ENCODE measurements at regions not wholly inside any gene's neighbourhood (a gene's known extent, or its start where the extent isn't known, plus 50 kb on each side); places are given as distances from the start of the nearest gene placed in this dataset.

DNA sequence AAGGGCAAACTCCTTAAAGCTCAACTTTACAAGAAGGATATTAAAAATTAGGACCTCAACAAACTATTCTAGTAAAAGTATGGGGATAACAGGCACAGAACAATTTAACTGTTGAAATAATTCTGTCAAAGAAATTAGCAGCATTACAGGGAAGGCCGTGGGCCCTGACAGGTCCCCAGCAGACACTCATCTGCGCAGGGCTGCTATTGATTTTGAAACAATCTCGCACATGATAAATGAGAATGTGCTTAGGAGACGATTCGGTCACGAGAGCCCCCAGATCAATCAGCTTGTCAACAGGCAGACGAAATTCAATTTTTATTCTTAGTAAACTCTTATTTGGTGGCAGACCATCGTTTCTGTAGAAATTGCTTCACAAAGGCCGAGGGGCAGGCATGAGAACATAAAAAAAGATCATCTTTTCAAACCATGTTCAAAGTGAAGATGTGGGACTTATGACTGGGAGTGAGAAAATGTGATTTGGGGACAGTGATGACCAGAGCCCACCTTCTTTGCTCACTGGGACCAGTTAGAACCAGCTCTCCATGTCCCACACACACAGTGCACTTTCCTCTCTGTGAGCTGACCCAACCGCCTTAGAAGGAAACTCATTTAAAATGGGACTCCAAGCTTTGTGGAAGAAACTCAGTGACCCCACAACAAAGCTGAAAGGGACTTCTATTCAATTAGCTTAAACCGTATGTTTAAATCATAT lies 654.5 kb downstream of the TOX3 start:
- DNase-seq, result no peak

DNA sequence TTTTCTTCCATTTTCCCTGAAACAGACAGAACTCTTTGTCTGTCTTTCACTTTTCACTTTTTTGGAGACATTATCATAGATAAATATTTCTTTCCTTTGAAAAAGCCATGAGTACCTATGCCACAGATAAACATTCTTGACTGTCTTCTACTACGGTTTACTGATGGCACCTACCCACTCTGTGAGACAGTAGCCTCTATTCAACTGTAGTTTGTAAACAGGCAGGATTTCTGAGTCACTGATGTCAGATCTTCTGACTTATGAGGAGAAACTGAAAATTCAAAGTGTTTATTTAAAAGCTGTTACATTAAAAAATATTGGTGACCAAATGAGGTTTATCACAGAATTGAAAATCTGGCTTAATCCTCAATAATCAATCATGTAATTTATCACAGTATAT lies 658.4 kb downstream of the TOX3 start:
- DNase-seq, result no peak

DNA sequence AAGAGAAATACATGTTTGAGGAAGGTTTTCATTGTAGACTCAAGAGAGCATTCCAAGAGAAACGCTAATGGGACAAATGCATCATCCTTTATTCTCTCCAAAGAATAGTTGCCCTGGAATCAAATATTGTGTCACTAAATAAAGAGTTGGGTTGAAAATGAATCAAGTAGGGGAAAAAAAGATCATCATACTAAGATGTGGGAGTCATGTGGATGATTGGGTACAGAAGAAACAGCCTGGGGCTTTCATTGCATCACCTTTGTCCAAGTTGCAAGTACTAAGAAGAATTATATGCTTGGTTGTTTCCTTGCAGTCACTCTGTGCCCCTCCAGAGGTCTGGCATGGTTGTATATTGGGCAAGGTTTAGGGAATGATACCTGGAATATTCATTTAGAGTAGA lies 658.9 kb downstream of the TOX3 start:
- no peak for DNase-seq

DNA sequence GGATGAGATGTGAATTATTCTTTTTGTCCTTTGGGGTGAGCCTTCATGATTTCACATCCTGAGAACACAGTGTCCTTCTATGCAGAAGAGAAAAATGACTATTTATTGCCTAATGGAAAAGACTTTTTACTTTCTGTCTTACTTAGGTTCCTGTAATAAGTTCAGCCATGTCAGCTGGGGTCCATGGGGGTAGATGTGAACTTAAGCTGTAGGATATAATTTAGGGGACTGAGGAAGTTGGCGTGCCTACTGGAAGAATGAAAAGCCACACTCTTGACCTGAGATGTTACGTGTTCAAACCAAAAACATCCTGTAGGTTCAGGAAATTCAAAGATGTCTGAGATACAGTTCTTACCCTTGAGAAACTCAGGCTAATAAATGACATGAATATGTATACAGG lies 660.5 kb downstream of the TOX3 start:
- DNase-seq, result no peak

DNA sequence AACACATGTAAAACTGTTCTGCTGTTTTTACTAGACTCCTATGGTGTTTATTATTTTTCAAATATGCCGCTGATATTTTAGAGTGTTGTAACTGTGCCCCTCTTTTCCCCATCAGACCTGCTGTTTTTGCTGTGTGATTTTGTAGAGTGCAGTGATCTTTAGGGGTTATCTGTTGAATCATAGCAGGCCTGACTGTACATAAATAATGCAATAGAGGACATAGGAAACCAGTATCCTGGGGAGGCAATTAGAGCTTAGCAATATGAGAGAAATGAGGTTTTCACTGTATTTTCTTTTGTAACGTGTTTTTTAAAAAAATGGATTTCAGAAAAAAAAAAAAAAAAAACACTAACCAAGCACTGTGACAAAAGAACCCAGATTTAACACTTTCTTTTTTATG lies 662.2 kb downstream of the TOX3 start:
- no peak for DNase-seq

DNA sequence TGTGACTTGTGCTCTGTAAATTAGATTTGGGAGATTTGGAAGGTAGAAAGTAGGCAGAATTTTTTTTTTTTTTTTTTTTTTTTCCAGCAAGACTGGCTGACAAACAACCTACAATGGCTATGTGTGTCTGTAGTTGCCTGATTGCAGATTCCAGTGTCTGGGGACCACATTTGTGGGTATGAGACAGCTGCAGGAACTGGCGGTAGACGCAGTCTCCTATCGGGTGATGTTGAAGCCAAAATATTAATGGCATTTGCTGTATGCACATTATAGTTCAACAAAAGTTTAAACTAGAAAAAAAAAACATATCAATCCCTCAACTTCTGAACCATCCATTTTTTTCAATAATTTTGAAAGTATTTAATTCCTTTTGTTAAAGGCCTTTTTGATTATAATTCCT lies 665.2 kb downstream of the TOX3 start:
- no peak for DNase-seq

DNA sequence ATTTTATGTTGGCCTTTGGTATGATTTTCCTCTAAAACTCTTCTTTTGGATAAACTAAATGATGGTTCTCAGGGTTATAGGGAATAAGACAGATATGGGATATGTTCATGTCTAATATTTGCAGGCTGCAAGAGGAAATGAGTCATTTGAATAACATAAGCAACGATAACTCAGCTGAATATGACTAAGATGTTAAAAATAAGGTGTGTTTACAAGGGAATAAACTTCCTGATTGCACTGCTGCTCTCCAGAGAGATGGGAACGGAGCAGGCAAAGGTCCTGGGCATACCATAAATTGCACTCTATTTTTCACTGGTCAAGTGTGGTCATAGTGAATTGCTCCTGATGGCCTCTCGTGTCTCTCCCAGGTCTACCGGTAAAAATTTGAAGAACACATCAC lies 666.2 kb downstream of the TOX3 start:
- DNase-seq, result no peak

DNA sequence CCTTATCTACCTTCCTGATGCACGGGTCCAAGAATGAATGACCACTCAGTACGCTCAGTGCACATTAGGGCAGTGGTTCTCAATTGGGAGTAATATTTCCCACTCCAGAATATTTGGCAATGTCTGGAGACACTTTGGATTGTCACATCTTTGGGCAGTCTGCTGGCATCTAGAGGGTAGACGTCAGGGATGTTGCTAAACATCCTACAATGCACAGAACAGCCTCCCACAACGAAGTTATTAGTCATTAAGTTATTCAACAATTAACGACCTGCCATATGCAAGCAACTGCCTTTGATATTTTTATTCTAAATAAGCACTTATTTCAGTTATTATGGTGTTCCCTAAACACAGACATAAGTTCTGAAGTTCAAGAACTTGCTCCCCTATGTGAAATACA lies 669.3 kb downstream of the TOX3 start:
- no peak for DNase-seq

DNA sequence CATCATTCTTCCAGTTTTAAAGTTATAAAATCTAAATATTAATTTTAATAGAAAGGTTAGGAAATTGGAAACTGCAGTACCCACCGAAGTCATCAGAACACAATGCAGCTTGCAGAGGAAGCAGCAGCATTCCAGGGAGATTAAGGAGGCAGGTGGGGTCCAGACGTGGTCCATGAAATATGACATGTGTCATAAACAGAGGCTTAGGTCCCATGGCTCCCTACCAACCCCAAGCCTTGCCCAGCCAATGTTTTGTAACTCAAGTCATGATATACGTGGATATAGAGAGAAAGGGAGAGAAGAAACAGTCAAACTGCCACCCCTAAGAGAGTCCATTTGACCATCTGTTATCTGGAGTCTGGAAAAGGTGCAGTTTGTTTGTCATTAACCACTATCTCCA lies 670.0 kb downstream of the TOX3 start:
- no peak for DNase-seq

DNA sequence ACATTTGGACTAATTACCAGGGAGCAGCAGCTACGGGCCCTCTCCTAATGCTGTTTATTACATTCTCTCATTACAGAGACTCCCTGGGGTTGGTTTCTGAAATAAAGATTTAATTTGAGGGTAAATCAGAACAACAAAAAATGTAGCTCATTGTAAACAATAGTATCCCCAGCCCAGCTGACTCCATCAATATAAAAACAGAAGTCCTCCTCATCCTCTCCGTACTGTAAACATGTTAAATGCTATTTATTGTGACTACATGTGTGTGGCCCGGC lies 670.4 kb downstream of the TOX3 start:
- DNase-seq, result no peak

DNA sequence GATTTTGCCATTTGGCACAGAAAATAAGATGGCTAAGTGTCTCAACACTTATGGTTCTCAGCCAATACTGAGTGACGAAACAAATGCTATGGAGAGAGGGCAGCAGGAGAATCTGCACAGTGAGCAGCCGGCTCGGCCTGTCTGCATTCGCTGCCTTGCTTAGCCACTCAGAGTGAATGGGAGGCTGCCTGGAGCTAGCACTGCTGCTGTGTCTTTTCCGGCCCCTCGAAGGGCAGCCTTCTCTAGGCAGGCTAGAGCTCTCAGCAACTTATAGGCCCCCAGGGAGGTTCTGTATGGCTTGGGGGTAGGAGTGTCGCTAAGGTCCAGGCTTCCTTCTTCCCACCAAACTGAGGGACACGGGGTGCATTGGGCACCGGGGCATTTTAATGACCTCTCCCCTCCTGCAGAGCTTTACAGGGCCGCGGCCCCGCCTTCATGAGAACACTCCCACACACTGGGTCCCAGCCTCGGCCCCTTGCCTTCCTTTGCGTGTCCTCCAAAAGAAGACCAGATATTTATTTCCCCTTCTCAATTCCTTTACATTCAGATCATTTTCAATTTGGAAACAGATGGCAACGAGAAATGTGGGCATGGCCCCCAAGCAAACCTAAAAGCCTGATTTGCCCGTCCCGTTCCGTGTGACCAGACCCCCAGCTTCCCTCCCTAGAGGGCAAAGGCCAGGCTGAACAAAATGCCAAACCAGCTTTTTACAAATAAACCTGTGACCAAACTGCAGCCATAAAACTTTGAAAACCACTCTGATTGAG lies 670.9 kb downstream of the TOX3 start:
- DNase-seq, result no peak

DNA sequence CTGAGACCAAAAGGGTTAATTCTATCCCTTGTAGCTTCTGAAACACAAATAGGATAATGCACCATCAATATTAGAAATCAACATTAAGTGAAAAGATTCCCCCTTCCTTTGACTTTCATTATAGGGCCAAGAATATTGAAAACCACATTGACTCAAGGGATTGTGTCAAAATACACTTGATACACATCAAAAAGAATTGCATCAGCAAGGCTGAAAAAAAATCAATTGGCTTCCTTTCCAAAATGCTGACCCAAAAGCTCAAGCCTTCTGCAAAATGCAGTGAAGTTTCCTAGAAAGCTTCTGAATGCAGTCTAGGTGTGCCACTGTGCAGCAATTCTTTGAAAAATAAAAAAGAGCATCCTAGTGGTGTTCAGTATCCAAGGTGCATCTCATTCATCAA lies 674.4 kb downstream of the TOX3 start:
- DNase-seq, result no peak

DNA sequence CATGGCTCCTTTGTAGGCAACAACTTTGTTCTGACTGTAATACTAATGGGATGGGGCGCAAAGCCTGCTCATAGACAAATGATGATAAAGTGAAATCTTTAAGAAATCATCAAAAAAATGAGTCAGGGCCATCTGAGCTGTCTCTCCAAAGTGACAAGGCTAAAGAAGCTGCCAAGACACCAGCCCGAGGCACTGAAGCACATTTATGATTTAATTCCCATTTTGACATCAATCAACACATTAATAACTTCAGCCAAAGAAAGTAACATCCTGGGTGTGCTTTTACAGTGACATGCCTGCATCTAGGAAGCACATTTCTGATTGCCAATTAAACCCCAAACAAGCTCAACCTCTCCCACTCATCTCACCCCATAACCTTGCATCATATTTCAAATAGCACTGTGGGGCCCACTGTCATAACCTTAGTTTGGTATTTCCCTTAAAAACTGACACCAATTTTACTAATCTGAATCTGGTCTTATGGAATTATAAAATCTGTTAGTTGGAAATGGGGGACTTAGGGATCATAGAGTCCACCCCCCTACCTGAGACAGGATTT lies 676.6 kb downstream of the TOX3 start:
- DNase-seq, result no peak

DNA sequence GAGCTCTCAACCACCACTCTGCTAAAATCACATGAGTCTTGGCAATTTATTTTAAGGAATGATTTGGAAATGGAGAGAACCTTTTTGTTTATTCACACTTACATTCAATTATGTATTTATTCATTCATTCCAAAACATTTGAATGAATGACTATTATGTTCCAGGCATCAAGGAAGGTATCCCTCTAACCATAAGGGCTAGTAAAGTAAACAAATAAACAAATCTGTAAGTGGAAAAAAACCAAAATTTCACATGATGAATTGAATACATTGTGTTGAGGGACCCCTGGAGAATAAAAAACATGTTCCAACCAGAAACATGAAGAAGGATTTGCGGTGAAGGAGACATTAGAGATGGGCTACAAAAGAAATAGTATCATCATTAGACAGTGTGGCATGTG lies 677.8 kb downstream of the TOX3 start:
- DNase-seq, result no peak

DNA sequence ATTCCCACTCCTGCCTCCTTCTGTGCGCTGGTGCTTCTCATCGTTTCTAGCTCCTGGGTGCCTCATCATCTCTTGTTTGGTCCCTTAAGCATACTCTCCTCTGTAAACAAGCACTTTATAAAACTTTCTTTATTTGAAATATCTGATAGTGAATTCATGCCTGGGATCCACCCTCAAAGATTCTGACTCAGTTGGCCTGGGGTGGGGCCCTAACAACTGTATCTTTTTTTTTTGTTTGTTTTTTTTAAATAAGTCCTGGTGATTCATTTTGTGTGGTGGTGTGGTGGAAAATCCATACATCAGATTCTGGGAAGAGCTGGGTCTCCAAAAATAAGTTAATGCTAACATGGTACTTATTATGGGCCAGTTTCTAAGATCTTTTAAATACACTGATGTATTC lies 678.3 kb downstream of the TOX3 start:
- DNase-seq, result no peak

DNA sequence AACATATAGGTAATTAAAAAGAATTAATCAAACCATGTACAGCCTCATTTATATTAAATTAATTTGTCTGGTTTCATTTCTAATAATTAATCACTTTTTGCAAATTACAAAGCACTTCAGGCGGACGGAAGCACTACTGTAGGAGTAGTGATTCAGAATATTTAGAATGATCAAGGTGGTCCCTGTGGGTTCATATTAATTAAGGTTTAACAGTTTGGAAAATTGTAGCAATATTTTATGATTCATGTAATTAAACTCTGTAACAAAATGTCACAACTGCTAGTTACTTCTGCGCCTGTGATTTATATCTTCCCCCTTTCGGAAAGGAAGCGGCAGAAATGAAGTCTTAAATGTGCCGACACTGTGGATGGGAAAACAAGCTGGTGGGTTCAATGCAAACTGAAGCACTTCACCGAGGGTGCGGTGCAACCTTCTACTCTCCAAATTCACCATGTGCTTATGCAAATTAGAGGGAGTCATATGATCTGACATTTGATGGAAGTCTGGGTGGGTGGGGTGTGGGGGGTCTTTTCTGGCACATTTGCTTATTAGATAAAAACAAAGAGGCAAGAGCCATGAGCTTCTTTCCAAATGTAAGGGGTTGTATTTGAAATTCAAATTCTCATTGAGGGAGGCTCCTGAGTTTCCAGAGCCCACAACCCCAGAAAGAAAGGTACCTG lies 679.4 kb downstream of the TOX3 start:
- DNase-seq, result no peak

DNA sequence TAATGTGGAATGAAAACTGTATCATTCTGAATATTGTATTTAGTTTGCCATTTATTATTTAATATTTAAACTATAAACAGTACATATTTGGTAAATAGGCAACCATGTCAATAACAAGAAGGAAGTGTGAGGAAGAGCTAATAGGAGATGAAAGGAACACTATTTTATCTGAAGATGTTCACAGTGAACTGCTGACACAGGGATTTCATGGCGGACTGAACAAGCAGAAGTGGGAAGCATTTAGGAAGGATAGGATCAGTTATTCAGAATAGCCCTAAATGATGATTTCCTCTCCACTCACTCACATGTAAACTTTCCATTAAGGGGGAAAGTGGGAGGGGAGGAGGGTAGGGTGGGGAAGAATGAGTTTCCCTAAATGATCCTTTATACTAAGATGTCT lies 682.4 kb downstream of the TOX3 start:
- DNase-seq, result no peak

DNA sequence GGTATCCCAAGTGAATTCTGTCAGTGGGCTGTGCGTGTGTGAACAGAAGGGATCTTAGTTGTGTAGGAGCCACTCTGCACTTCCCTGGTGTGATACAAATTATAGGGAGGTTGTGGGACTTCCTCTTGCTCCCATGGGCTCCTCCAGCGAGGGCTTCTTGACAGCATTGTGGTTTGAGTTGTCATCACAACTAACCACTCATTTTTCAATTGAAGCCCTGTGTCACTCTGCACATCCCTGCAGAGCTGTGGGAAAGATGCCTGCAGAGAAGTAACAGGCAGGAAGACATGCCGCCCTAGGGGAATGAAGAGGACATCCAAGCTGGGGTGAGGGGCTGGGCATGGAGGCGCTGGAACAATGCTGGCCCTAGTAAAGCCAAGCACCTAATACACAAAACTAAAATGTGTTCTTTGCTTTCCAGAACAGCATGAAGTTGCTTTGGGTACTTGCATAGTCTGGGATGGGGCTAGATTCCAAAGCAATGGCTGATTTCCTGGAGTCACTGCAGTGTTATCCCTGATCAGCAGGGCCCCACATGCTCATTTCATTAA lies 692.5 kb downstream of the TOX3 start:
- DNase-seq, result no peak

DNA sequence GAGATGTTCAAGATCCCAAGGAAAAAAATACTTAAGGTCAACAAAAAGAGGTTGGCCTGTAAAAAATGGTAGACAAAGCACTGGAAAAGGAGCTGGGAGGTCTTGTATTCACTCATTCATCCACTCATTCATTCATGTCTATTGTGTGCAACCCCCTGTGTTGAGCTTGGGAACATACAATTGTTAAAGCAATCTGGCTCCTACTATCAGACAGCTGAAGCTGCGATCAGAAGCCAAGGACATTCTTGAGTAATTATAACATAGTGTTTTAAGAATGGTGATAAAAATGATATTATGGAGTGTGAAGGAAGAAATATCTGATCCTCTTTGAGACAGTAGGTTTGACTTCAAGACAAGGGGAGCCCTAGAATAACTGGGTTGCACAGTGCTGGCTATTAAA lies 693.4 kb downstream of the TOX3 start:
- DNase-seq, result no peak

DNA sequence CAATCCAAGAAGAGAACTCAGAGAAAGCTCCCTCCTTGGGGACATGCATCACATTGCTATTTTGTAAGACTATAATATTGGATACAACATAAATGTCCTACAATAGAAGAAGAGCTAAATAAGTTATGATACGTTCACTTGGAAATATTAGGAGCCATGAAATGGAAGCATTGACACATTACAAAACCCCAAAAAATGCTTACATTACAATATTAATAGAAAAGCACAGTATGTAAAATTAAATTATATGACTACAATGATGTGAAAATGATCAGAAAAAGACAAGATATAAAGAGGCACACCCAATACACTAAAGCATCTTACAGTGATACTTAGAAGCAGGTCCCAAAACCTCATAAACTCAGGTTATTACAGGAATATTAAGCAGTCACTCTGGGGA lies 694.1 kb downstream of the TOX3 start:
- DNase-seq, result no peak

DNA sequence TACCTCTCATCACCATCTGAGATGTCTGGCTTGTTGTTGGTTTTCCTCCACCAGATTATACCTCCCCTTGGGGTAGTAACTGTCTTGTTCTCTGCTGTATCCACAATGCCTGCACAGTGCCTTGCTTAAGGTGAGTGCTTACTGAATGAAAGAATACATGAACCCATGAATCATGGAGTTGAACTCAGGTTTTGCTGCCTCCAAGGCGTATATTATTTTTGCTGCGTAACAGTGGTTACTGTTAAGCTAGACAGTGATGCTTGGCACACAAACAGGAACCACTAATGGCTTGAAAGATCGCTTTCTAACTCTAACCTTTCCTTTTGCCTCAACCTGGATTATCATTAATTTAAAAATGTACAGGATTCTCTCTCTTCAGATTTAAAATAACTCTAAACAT lies 695.8 kb downstream of the TOX3 start:
- no peak for DNase-seq

DNA sequence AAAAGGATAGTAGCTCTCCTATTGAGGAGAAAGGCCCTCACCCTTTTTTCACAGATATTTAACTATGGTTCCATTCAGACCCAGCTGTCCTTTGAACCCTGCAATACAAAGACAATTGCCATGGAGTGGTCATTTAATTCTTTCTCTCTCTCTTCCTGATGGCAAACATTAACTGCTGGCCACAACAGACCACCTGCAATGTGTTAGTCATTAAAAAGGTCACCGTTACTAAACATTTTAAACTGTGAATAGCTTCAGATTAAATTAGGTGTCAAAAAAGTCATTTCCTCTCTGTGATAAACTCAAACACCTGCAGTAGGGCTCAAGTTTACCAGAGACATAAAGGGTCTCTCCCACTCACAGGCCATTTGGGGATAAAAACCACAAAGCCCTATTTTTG lies 697.2 kb downstream of the TOX3 start:
- no peak for DNase-seq

DNA sequence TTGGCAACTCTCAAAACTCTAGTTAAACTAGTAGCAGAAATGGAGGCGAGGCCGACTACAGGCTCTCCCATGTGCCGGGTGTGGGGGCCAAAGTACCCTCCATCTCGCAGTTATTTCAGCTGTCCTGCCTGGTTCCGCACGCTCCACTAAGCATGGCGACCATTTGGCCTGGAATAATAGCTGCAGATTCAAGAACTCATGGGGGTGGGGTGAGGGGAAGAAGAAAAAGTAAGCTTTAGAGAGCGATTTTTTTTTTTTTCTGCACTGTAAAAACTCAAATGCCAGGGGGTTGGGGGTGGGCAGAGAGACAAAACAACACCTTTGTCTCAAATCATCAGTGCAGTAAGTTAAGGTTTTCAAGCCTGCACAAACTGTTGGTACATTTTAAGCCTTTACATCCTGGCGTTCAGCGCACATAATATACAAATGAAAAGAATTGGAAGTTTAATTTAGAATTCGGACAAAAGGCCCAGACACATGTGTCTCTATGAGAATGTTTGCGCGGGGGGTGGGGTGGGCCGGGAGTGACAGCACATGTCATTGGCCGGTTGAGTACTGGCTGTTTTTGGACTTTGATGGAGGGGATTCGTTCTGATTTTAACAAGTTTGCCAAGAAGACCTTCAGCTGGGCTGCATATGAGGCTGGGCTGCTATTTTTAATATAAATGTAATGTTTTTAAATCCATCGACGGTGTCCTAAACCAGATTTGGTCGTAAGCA lies 694.7 kb upstream of the SALL1 start:
- no peak for DNase-seq
